SK-N-SH treated with all-trans-retinoic acid at 6 μM for 48 hours (cell line): ENCODE measurements at regions not wholly inside any gene's neighbourhood (a gene's known extent, or its start where the extent isn't known, plus 50 kb on each side); places are given as distances from the start of the nearest gene placed in this dataset.

Source experiments
- ARNTL ChIP-seq: fragments of 450-650 bp; formaldehyde crosslinking; IDR thresholded peaks from 2 replicates; pipeline ENCODE4 v1.5.0; 2020; ENCODE audit warnings: low read depth, mild to moderate bottlenecking, moderate library complexity, borderline replicate concordance
- CREB5 ChIP-seq: fragments of 250-450 bp; sonication (Bioruptor Pico); IDR thresholded peaks from 2 replicates; pipeline ENCODE4 v1.5.1; 2020; ENCODE audit warnings: low read depth, mild to moderate bottlenecking, moderate library complexity
- ZFP3 ChIP-seq: fragments of 250-450 bp; sonication (Bioruptor Pico); IDR thresholded peaks from 2 replicates; pipeline ENCODE4 v1.5.0; 2020; ENCODE audit warnings: mild to moderate bottlenecking, moderate library complexity
- ZNF70 ChIP-seq: fragments of 450-650 bp; formaldehyde crosslinking; IDR thresholded peaks from 2 replicates; pipeline ENCODE4 v1.5.0; 2020; ENCODE audit warnings: mild to moderate bottlenecking, moderate library complexity

- TF ChIP-seq CREB5 (CRISPR knock-in tag) (no peak), ZNF70 (CRISPR knock-in tag) (no peak), ZFP3 (CRISPR knock-in tag) (no peak), ARNTL (no peak)
Measured at GRCh38 chr5:120841830-120842229, 377.7 kb downstream of the PRR16 start.
